HG03520 (cell line): ENCODE measurements at regions not wholly inside any gene's neighbourhood (a gene's known extent, or its start where the extent isn't known, plus 50 kb on each side); places are given as distances from the start of the nearest gene placed in this dataset.

Source experiments
- ATAC-seq: cut with Tn5 transposase; IDR thresholded peaks from one replicate; pipeline ENCODE4 v1.9.1; 2021; ENCODE audit warnings: mild to moderate bottlenecking, moderate library complexity; ENCODE audit not compliant: unreplicated experiment

GRCh38 chr12:124726596-124727263 is 136.9 kb downstream of the SCARB1 start:
- no peak for ATAC-seq

GRCh38 chr12:124725597-124726237 is 137.9 kb downstream of the SCARB1 start:
- no peak for ATAC-seq

- ATAC-seq: no peak
Measured at GRCh38 chr12:124725099-124725498, 138.6 kb downstream of the SCARB1 start.

GRCh38 chr12:124722878-124723277 is 140.8 kb downstream of the SCARB1 start:
- ATAC-seq: no peak

- ATAC-seq: no peak
Measured at GRCh38 chr12:124721501-124722162, 142.0 kb downstream of the SCARB1 start.

GRCh38 chr12:124720681-124721500 is 142.8 kb downstream of the SCARB1 start:
- ATAC-seq: no peak

- ATAC-seq: no peak
Measured at GRCh38 chr12:124720004-124720680, 143.5 kb downstream of the SCARB1 start.

GRCh38 chr12:124719231-124719630 is 144.4 kb downstream of the SCARB1 start:
- no peak for ATAC-seq

GRCh38 chr12:124718458-124718857 is 145.2 kb downstream of the SCARB1 start:
- ATAC-seq: no peak

GRCh38 chr12:124718036-124718435 is 145.6 kb downstream of the SCARB1 start:
- no peak for ATAC-seq

GRCh38 chr12:124717318-124717717 is 146.3 kb downstream of the SCARB1 start:
- no peak for ATAC-seq

GRCh38 chr12:124716208-124717130 is 147.2 kb downstream of the SCARB1 start:
- ATAC-seq: no peak

- no peak for ATAC-seq
Measured at GRCh38 chr12:124715121-124715990, 147.9 kb upstream of the NCOR2 start.

GRCh38 chr12:124713436-124714082 is 146.1 kb upstream of the NCOR2 start:
- ATAC-seq: peak; percentile 86

- peak; percentile 25 for ATAC-seq
Measured at GRCh38 chr12:124713041-124713435, 145.6 kb upstream of the NCOR2 start.

- no peak for ATAC-seq
Measured at GRCh38 chr12:124711344-124711743, 143.9 kb upstream of the NCOR2 start.

GRCh38 chr12:124709722-124710687 is 142.6 kb upstream of the NCOR2 start:
- ATAC-seq: no peak
